ENCODE measurements at regions not wholly inside any gene's neighbourhood (a gene's known extent, or its start where the extent isn't known, plus 50 kb on each side); places are given as distances from the start of the nearest gene placed in this dataset.

- in situ Hi-C loops (cut with HindIII; ENCODE audit: low pct_unique_long_range_greater_than_20kb, low sequenced_read_pairs): no loop called here
- POLR2A ChIA-PET: no interaction called here
- TF ChIP-seq SIN3A (IDR thresholded peaks at IDR 0.05; ENCODE audit: borderline replicate concordance, insufficient read depth, low read depth, low read length): no peak
- TF ChIP-seq REST (IDR thresholded peaks at IDR 0.05; ENCODE audit: insufficient read depth in 1 of 2, low read depth in 2 of 2, low read length in 1 of 2): no peak
- TF ChIP-seq TCF7L2 (IDR thresholded peaks at IDR 0.05; ENCODE audit: low read depth, low read length): no peak
- no peak for TF ChIP-seq POLR2AphosphoS5 (IDR thresholded peaks at IDR 0.05; ENCODE audit: low read depth, low read length)
- no peak for TF ChIP-seq CTCF (IDR thresholded peaks at IDR 0.05)
- no peak for DNase-seq (ENCODE audit: low read depth, low spot score)
- Histone ChIP-seq H3K4me1 (ENCODE audit: control insufficient read depth, insufficient read depth, low read length) (peaks cover 4% of the 10 kb centered on the region; the same call in 1 of the 2 replicates), H3K9me3 (ENCODE audit: control insufficient read depth, insufficient read depth, low read depth, low read length) (peaks cover 38% of the 10 kb centered on the region), H3K27ac (ENCODE audit: low read length) (no peak overlapping the region), H3K27me3 (ENCODE audit: control insufficient read depth, insufficient read depth, low read length) (no peaks in the 10 kb centered on the region), H3K36me3 (ENCODE audit: control insufficient read depth, insufficient read depth, low read length) (no peaks in the 10 kb centered on the region), H3K4me3 (ENCODE audit: low read depth in 2 of 2, low read length in 2 of 2) (no peak overlapping the region)
- intact Hi-C loops (cut with micrococcal nuclease; ENCODE audit: unreplicated experiment): no loop called here
- CTCF ChIA-PET: interaction anchor here (0.6 kb wide), 1 partner anchor 470 kb away, joined by 3 read pairs; no protein-coding TSS in a partner anchor
- no TSS peak for BruUV-seq (replicated peaks)
- no peak for ATAC-seq
These were observed 176.8 kb upstream of the ECI2 start for GRCh38 chr6:4311976-4312860.

GRCh38 chr6:4309540-4309939 is 174.2 kb upstream of the ECI2 start:
- in situ Hi-C loops (cut with HindIII; ENCODE audit: low pct_unique_long_range_greater_than_20kb, low sequenced_read_pairs): no loop called here
- CTCF ChIA-PET: no interaction called here

More at GRCh38 chr6:4309540-4309939, 174.2 kb upstream of the ECI2 start:
- no peak for TF ChIP-seq POLR2AphosphoS5 (IDR thresholded peaks at IDR 0.05; ENCODE audit: low read depth, low read length)
- TF ChIP-seq CTCF (IDR thresholded peaks at IDR 0.05): no peak
- TF ChIP-seq REST (IDR thresholded peaks at IDR 0.05; ENCODE audit: insufficient read depth in 1 of 2, low read depth in 2 of 2, low read length in 1 of 2): no peak
- no peak for TF ChIP-seq TCF7L2 (IDR thresholded peaks at IDR 0.05; ENCODE audit: low read depth, low read length)
- no peak for TF ChIP-seq SIN3A (IDR thresholded peaks at IDR 0.05; ENCODE audit: borderline replicate concordance, insufficient read depth, low read depth, low read length)
- POLR2A ChIA-PET: no interaction called here
- ATAC-seq: no peak
- Histone ChIP-seq H3K9me3 (ENCODE audit: control insufficient read depth, insufficient read depth, low read depth, low read length) (peaks cover 38% of the 10 kb centered on the region), H3K4me3 (ENCODE audit: low read depth in 2 of 2, low read length in 2 of 2) (no peak overlapping the region), H3K36me3 (ENCODE audit: control insufficient read depth, insufficient read depth, low read length) (no peaks in the 10 kb centered on the region), H3K4me1 (ENCODE audit: control insufficient read depth, insufficient read depth, low read length) (no peaks in the 10 kb centered on the region), H3K27ac (ENCODE audit: low read length) (no peak overlapping the region), H3K27me3 (ENCODE audit: control insufficient read depth, insufficient read depth, low read length) (no peaks in the 10 kb centered on the region)
- BruUV-seq (replicated peaks): no TSS peak
- intact Hi-C loops (cut with micrococcal nuclease; ENCODE audit: unreplicated experiment): no loop called here
- no peak for DNase-seq (ENCODE audit: low read depth, low spot score)

Measured in Panc1 (cell line).